Neural cell (in vitro differentiated cells): ENCODE measurements at regions not wholly inside any gene's neighbourhood (a gene's known extent, or its start where the extent isn't known, plus 50 kb on each side); places are given as distances from the start of the nearest gene placed in this dataset.

Experiments used
- H2AFZ ChIP-seq: fragments of 200-600, 300-800 bp; sonication (generic), shearing (Covaris generic); 2 replicates; pipeline ENCODE4 v1.6.0; 2014; ENCODE audit warnings: low read depth, mild to moderate bottlenecking, antibody characterized with exemption, low read length, moderate library complexity
- H3F3A ChIP-seq: fragments of 200-600 bp; shearing (Covaris generic); 2 replicates; pipeline ENCODE4 v1.6.1; 2016; ENCODE audit warnings: mild to moderate bottlenecking, moderate library complexity, mixed read lengths, antibody characterized with exemption, low read length; ENCODE audit not compliant: insufficient read depth, poor library complexity, severe bottlenecking
- H3K27ac ChIP-seq: fragments of 200-600, 300-800 bp; sonication (generic), shearing (Covaris generic); 2 replicates; pipeline ENCODE4 v1.5.1; 2014; ENCODE audit warnings: mild to moderate bottlenecking, low read length, moderate library complexity
- H3K27me3 ChIP-seq: fragments of 300-800, 200-600 bp; sonication (generic), shearing (Covaris generic); 2 replicates; pipeline ENCODE4 v1.6.0; 2014; ENCODE audit warnings: mild to moderate bottlenecking, low read depth, low read length, moderate library complexity; ENCODE audit not compliant: insufficient read depth
- H3K36me3 ChIP-seq: fragments of 300-800, 200-600 bp; sonication (generic), shearing (Covaris generic); 2 replicates; pipeline ENCODE4 v1.5.1; 2014; ENCODE audit warnings: mild to moderate bottlenecking, antibody characterized with exemption, low read length, moderate library complexity; ENCODE audit not compliant: insufficient read depth
- H3K4me2 ChIP-seq: fragments of 300-800, 200-600 bp; sonication (generic), shearing (Covaris generic); 2 replicates; pipeline ENCODE4 v1.6.0; 2014; ENCODE audit warnings: mild to moderate bottlenecking, low read length
- H3K4me3 ChIP-seq: fragments of 300-800, 200-600 bp; sonication (generic), shearing (Covaris generic); 2 replicates; pipeline ENCODE4 v1.5.1; 2014; ENCODE audit warnings: mild to moderate bottlenecking, low read length, moderate library complexity
- H3K79me2 ChIP-seq: fragments of 200-600 bp; shearing (Covaris generic); replicated peaks from 2 replicates; pipeline ENCODE4 v1.6.0; 2014; ENCODE audit warnings: mild to moderate bottlenecking, low read length, moderate library complexity; ENCODE audit not compliant: insufficient read depth
- H3K9ac ChIP-seq: fragments of 300-800, 200-600 bp; sonication (generic), shearing (Covaris generic); 2 replicates; pipeline ENCODE4 v1.6.1; 2016; ENCODE audit warnings: mild to moderate bottlenecking, low read length, mixed read lengths
- H3K9me2 ChIP-seq: fragments of 200-600 bp; shearing (Covaris generic); 2 replicates; pipeline ENCODE4 v1.6.1; 2016; ENCODE audit warnings: mild to moderate bottlenecking, low read length, mixed read lengths; ENCODE audit not compliant: insufficient read depth
- H3K9me3 ChIP-seq: fragments of 200-600, 300-800 bp; sonication (generic), shearing (Covaris generic); 2 replicates; pipeline ENCODE4 v1.6.1; 2016; ENCODE audit warnings: mild to moderate bottlenecking, mixed run types, low read length, moderate library complexity, mixed read lengths
- H4K20me1 ChIP-seq: fragments of 200-600 bp; shearing (Covaris generic); 2 replicates; pipeline ENCODE4 v1.6.1; 2016; ENCODE audit warnings: mild to moderate bottlenecking, mixed run types; ENCODE audit not compliant: insufficient read depth
- EP300 ChIP-seq: fragments of 450-650 bp; conservative IDR thresholded peaks from 2 replicates; pipeline ENCODE4 v1.6.1; 2014; ENCODE audit warnings: antibody characterized with exemption, mild to moderate bottlenecking, moderate library complexity; ENCODE audit not compliant: poor library complexity, severe bottlenecking
- EZH2 ChIP-seq: fragments of 200-600, 300-800 bp; shearing (Covaris generic), sonication (generic); IDR thresholded peaks from 2 replicates; pipeline ENCODE4 v1.6.1; 2014; ENCODE audit warnings: antibody characterized with exemption, low read length, borderline replicate concordance, mild to moderate bottlenecking; ENCODE audit not compliant: insufficient read depth, poor library complexity, severe bottlenecking
- MXI1 ChIP-seq: fragments of 450-650 bp; conservative IDR thresholded peaks from 2 replicates; pipeline ENCODE4 v1.6.1; 2014; ENCODE audit warnings: antibody characterized with exemption, mild to moderate bottlenecking; ENCODE audit not compliant: poor library complexity, severe bottlenecking
- POLR2AphosphoS5 ChIP-seq: IDR thresholded peaks from 2 replicates; pipeline ENCODE4 v1.6.1; 2012
- RAD21 ChIP-seq: fragments of 450-650 bp; conservative IDR thresholded peaks from 2 replicates; pipeline ENCODE4 v1.6.1; 2014; ENCODE audit warnings: antibody characterized with exemption, mild to moderate bottlenecking, moderate library complexity
- SMC3 ChIP-seq: fragments of 450-650 bp; conservative IDR thresholded peaks from 2 replicates; pipeline ENCODE4 v1.6.1; 2014; ENCODE audit warnings: antibody characterized with exemption, mild to moderate bottlenecking, moderate library complexity; ENCODE audit not compliant: poor library complexity
- TAF1 ChIP-seq: IDR thresholded peaks from 2 replicates; pipeline ENCODE4 v1.6.1; 2012; ENCODE audit warnings: low read depth
- TF ChIP-seq, protein P1 (sequence below): fragments of 450-650 bp; IDR thresholded peaks from 2 replicates; pipeline ENCODE4 v1.5.1; 2014; ENCODE audit warnings: antibody characterized with exemption, mild to moderate bottlenecking, moderate library complexity; ENCODE audit not compliant: poor library complexity, severe bottlenecking
- TF ChIP-seq, protein P2 (sequence below): IDR thresholded peaks from 2 replicates; pipeline ENCODE4 v1.6.1; 2012; ENCODE audit warnings: borderline replicate concordance

DNA sequence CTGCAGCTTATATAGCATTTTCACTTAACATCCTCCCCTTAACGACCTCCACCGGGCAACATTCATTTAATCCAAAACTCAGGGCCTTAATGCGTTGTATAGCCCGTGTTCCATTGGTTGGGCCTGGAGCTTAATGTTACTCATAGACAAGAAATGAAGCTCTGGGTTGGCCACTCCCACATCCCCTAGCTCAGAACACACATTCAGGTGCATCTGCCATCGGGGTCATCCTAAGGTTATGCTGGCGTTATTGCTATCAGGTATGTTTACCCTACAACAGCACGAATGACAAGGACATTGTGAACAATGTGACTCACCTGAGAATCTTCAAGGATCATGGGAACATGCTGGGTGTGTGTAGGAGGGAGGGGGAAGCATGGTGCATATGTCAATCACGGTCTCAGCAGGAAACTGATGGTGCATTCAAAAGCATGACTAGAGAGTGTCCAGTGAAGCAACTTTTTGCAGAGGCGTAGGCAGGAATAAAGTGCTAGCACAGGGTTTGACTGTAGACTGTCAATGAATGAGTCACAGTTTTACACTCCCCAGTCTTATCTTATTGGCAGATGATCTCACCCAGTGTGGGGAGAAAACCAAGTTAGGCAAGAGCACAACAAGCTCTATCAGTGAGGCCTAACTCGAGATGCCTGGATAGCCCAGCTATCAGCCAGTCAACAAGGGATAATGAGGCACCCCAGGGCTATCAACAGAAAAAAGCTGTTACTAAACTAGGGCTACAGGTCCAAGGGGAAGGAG is 402.1 kb upstream of the MCTP2 start:
- Histone ChIP-seq H4K20me1 (no peaks in the 10 kb centered on the region), H3K79me2 (no peaks in the 10 kb centered on the region), H3K9me2 (no peaks in the 10 kb centered on the region), H3K27me3 (no peaks in the 10 kb centered on the region), H3K4me2 (no peak overlapping the region), H3K9ac (no peak overlapping the region), H3K9me3 (no peaks in the 10 kb centered on the region), H3K27ac (no peak overlapping the region), H2AFZ (no peak overlapping the region), H3F3A (peaks cover 7% of the 10 kb centered on the region), H3K36me3 (no peaks in the 10 kb centered on the region), H3K4me3 (no peak overlapping the region)
- TF ChIP-seq TAF1, result no peak
- TF ChIP-seq, protein P1, sequence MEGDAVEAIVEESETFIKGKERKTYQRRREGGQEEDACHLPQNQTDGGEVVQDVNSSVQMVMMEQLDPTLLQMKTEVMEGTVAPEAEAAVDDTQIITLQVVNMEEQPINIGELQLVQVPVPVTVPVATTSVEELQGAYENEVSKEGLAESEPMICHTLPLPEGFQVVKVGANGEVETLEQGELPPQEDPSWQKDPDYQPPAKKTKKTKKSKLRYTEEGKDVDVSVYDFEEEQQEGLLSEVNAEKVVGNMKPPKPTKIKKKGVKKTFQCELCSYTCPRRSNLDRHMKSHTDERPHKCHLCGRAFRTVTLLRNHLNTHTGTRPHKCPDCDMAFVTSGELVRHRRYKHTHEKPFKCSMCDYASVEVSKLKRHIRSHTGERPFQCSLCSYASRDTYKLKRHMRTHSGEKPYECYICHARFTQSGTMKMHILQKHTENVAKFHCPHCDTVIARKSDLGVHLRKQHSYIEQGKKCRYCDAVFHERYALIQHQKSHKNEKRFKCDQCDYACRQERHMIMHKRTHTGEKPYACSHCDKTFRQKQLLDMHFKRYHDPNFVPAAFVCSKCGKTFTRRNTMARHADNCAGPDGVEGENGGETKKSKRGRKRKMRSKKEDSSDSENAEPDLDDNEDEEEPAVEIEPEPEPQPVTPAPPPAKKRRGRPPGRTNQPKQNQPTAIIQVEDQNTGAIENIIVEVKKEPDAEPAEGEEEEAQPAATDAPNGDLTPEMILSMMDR, result no peak
- TF ChIP-seq RAD21, result no peak
- TF ChIP-seq EP300, result no peak
- TF ChIP-seq, protein P2, sequence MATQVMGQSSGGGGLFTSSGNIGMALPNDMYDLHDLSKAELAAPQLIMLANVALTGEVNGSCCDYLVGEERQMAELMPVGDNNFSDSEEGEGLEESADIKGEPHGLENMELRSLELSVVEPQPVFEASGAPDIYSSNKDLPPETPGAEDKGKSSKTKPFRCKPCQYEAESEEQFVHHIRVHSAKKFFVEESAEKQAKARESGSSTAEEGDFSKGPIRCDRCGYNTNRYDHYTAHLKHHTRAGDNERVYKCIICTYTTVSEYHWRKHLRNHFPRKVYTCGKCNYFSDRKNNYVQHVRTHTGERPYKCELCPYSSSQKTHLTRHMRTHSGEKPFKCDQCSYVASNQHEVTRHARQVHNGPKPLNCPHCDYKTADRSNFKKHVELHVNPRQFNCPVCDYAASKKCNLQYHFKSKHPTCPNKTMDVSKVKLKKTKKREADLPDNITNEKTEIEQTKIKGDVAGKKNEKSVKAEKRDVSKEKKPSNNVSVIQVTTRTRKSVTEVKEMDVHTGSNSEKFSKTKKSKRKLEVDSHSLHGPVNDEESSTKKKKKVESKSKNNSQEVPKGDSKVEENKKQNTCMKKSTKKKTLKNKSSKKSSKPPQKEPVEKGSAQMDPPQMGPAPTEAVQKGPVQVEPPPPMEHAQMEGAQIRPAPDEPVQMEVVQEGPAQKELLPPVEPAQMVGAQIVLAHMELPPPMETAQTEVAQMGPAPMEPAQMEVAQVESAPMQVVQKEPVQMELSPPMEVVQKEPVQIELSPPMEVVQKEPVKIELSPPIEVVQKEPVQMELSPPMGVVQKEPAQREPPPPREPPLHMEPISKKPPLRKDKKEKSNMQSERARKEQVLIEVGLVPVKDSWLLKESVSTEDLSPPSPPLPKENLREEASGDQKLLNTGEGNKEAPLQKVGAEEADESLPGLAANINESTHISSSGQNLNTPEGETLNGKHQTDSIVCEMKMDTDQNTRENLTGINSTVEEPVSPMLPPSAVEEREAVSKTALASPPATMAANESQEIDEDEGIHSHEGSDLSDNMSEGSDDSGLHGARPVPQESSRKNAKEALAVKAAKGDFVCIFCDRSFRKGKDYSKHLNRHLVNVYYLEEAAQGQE, result no peak
- no peak for TF ChIP-seq MXI1
- TF ChIP-seq SMC3, result no peak
- TF ChIP-seq EZH2, result no peak
- TF ChIP-seq POLR2AphosphoS5, result no peak

DNA sequence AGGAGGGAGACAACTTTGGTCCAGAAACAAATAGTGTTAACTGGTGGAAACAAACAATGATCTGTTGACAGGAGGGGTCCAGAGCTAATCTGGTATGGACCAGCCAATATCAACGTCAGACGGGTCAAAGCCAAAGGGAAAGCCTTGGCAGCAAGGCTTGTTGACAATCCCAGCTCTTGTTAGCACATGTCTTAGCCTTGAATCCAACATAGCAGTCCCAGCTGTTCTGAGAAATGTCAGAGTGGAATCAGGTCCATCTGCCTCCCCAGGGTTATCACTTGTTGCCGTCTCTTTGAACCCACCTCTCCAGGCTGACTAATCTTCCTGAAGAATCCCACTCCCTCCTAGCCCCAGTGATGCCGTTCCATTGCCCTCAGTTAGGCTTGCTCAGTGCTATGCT is 404.6 kb upstream of the MCTP2 start:
- Histone ChIP-seq H3K79me2 (no peaks in the 10 kb centered on the region), H3K4me2 (no peak overlapping the region), H3K9me2 (no peaks in the 10 kb centered on the region), H3K27me3 (no peaks in the 10 kb centered on the region), H3K4me3 (no peak overlapping the region), H3K36me3 (no peaks in the 10 kb centered on the region), H3K9me3 (no peaks in the 10 kb centered on the region), H3K27ac (no peak overlapping the region), H3F3A (peaks cover 7% of the 10 kb centered on the region), H4K20me1 (no peaks in the 10 kb centered on the region), H3K9ac (no peak overlapping the region), H2AFZ (no peak overlapping the region)
- TF ChIP-seq, protein P1, result no peak
- TF ChIP-seq POLR2AphosphoS5 (no peak), RAD21 (no peak), EZH2 (no peak), MXI1 (no peak)
- TF ChIP-seq, protein P2, result no peak
